ENCODE measurements at regions not wholly inside any gene's neighbourhood (a gene's known extent, or its start where the extent isn't known, plus 50 kb on each side); places are given as distances from the start of the nearest gene placed in this dataset.
"Not testable (repeated sequence)": the region's sequence is repeated elsewhere in the genome, so short reads cannot be mapped to it uniquely, and the experiment has no call there.

DNA sequence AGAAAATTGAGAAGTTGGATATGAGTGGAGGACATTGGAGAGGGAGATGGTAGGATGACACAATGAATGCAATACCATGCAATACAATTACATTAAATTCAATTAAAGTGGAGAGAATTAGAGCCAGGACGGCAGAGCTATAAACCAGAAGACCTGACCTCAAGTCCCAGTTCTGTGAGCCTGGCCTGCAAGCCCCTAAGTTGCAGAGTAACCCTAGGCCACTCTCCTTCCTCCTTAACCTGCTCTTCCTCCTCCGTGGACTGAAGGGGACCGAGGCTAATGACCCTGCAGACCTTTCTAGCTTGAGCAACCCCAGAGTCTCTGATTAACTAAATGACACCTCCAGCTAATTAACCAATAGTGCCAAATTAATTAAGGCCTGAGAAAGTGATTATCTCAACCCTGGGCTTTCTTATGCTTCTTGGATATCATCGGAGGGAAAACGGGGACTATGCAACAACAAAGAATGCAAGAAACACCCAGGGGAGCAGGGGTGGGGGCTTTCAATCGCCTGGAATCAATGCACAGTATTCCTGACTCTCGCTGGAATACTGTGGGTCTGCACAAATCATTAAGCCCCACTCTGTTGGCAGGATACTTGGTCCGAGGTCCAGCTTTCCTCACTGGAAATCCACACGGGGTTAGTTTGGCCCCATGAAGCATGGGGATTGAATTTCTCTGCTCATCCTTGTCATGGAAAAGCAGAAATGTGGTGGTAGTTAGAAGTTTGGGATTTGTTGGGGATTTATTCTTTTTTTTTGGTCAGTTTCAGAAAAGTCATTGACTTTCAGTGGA is 548.3 kb downstream of the MN1 start:
- no peak for DNase-seq (ENCODE audit: low read depth)

- DNase-seq (ENCODE audit: low read depth), result not testable (repeated sequence)
Measured at GRCh38 chr22:27254063-27254462, 547.5 kb downstream of the MN1 start.

GRCh38 chr22:27255580-27255979 is 546.0 kb downstream of the MN1 start:
- no peak for DNase-seq (ENCODE audit: low read depth)

DNA sequence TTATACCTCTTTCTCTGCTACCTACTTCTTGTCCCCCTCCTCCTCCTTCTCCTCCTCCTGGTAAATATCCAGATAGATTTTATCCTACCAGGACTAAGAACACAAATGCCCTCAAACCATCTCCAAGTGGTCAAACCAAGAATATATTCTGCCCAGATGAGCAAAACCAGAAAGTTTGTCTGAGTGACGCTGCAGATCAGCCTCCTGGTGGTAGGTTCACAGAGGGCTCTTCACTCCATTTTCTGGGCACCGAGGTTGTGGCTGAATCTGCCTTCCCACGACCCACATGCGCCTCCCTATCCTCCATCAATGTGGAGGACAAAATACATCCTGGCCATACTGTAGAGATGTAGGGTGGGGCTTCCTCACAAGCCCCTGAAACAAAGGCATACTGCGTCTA is 543.6 kb downstream of the MN1 start:
- no peak for DNase-seq (ENCODE audit: low read depth)

DNA sequence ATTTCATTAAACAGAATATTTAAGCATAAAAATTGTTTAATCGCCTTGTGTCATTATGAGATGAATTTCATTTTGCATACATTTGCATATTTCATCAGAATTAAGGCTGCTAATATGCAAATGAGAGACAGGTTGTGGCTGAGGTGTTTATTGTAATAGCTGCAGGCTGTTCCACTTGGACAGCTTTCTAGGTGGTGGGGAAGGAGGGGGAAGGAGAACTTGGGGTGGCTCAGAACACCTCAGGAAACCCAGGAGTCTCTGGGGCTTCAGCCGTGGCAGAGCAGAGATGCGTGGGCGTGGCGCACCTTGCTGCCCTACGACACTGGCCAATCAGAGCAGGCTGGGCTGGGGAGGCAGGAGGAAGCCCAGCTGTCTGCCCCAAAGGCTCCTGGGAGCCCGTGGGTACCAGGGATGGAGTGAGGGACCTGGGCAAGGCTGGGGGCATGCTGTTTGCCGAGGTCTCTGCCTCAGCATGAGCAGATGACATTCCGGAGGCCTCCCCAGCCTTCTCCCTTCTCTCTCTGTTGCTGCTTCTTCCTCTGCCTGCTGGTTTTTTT is 542.9 kb downstream of the MN1 start:
- no peak for DNase-seq (ENCODE audit: low read depth)

GRCh38 chr22:27259433-27259832 is 542.1 kb downstream of the MN1 start:
- DNase-seq (ENCODE audit: low read depth), result no peak

DNA sequence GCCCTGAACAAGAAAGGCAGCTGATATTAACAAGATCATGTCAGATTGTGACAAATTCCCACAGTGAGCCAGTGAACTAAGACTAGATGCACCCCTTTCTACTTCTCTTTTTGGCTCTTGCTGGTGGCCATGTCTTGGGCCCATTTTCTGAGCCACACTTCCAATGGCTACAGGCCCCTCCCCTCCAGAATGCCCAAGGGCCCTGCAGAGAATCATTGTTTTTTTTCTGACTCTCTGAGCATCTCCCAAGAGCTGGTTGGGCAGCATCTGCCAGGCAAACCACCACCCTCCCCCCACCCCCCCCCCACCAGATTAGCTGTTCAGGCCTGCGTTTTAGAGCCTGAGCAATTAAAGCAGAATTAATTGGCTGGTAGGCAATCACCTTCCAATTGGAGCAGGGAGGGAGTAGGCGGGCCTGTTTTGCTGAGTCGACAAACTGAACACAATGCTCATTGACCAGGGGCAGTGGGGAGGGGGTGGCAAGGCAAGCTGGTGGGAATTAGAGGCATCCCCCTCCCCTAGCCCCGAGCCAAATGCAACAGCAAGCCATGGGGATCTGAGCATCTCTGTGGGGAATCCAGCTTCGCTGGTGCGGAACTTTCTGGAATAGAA is 541.4 kb downstream of the MN1 start:
- DNase-seq (ENCODE audit: low read depth), result no peak

DNA sequence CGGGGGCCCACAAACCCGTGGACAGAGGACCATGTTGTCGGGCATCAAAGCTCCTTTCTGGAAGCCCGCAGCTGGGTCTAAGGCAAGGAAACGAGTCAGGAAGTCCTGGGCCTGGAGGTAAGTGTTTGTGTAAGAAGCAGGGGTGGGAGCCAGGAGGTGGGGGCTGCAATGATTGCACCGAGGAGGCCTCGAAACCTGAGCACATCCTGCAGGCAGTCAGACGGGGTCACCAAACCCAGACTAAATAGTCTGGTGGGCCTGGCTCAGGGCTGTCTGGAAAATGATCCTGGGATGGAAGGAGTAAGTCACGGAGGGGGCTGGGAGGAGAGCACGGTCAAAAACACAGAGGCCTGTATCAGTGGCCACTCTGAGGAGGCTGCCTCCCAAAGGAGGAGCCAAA is 539.2 kb downstream of the MN1 start:
- DNase-seq (ENCODE audit: low read depth), result no peak

DNA sequence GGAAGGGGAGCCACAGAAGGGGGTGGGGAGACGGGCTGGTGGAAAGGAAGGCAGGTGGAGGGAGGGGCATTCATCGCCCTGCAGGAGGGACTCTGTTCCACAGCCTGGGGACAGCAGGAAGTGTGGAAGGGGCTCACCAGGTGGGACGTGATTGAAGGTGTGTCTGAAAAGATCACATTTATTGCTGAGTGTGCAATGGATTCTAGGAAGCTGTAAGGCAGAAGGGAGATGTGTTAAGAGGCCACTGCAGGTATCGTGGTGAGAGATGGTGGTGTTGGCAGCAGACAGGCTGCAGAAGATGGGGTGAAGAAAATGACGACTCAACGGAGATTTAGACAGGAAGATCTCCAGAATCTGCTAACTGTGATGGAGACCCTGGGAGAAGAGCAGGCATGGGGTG is 537.4 kb downstream of the MN1 start:
- no peak for DNase-seq (ENCODE audit: low read depth)

DNA sequence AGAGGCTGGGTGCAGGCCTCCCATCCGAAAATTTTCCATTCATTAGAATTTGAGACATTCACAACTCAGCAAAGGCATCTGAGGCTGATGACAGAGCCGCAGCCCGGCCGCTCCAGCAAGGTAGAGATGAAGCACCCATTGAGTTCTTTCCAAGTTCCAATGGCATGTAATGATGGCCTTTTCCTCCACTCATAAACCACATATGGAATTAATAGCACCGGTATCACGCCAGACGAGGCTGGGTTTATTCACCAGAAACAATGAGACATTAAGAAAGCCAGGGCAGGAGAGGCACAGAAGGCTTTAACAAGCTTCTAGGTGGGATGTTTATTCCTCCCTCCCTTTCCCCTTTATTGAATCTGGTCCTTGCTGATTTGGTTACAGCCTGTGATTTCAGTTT is 534.4 kb downstream of the MN1 start:
- no peak for DNase-seq (ENCODE audit: low read depth)

DNA sequence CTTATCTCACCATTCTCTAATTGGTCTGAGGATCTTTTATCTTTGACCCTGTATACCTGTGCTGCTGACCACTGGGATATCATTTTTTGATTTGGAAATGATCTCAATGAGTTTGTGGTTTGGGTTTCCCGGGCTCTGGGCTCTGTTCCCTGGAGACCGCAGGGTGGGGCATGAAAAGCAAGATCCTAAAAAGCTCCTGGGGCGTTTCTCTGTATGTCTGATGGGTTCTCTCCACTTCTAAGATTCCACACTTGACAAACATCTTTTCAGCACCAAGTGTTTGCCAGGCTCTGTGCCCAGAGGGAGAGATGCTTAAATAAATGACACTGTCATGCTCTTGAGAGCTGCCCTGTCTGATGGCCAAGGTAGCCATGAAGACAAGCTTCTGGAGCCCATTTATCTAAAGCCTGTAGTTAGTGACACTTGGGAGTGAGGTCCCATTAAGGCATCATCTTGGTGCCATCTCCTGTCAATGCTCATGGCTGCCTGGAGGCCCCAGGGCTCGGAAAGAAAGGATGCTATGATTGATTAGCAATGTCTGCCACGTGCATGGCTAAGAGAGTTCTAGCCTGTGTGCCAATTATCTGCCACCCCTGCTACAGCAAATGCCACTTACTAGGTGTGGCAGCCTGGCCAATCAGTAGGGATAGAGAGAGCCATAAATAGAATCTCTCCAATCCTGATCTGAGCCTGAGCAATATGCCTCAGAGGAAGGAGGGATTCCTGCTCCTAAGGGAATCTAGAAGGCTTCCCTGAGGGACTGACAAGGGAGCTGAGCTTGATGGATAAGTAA is 531.6 kb downstream of the MN1 start:
- DNase-seq (ENCODE audit: low read depth), result no peak

DNA sequence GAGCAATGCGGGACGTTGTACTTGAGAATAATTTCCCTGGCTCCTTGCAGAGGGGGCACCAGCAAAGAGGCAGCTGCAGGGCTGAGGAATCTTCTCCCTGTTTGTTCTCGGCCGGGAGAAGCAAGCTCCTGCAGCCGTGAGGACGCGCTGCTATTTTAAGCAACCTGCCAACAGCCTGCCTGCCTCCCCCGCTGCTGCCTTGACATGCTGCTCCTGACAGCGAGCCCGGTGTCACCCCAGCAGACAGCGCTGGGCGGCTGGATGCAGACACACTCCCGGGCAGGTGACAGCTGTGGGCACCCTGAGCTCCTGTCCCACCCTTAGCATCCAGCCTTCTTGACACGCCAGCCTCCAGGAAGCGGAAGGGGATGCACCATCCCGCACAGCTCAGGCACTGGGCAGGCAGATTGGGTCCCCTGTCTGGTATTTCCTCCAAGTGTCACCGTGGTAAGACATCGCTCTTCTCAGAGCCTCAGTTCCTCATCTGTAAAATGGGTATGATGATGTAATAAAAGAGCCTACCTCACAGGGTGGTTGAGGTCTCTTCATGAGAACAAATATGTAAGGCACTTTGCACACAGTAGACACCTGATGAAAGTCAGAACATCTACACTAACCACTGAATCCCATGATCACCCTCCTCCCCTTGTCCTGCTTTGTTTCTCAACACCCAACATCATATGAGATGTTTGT is 530.6 kb downstream of the MN1 start:
- no peak for DNase-seq (ENCODE audit: low read depth)

- DNase-seq (ENCODE audit: low read depth), result no peak
Measured at GRCh38 chr22:27273436-27273835, 528.1 kb downstream of the MN1 start.

- no peak for DNase-seq (ENCODE audit: low read depth)
Measured at GRCh38 chr22:27273853-27274252, 527.7 kb downstream of the MN1 start.

GRCh38 chr22:27274770-27275449 is 526.6 kb downstream of the MN1 start:
- DNase-seq (ENCODE audit: low read depth), result no peak

GRCh38 chr22:27278946-27279345 is 522.6 kb downstream of the MN1 start:
- no peak for DNase-seq (ENCODE audit: low read depth)

- no peak for DNase-seq (ENCODE audit: low read depth)
Measured at GRCh38 chr22:27283240-27283639, 518.3 kb downstream of the MN1 start.

GRCh38 chr22:27283714-27284113 is 517.8 kb downstream of the MN1 start:
- no peak for DNase-seq (ENCODE audit: low read depth)

DNA sequence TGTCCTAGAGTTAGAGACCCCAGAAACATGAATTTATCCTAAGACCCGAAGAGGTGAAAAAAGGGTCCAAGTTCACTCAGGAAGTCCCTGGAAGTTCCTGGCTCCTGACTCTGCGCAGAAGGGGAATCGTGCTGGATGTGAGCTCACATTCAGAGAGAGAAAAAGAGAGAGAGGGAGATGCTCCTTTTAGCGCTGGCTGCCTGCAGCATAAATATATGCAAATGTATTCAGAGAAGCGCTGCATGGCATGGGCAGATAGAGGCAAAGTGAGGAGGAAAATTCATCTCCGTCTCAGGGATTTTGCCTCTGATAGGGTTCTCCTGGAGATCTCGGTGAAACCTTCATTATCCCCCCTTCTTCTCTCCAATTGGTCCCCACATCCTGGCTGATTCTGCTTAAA is 517.2 kb downstream of the MN1 start:
- DNase-seq (ENCODE audit: low read depth), result no peak

DNA sequence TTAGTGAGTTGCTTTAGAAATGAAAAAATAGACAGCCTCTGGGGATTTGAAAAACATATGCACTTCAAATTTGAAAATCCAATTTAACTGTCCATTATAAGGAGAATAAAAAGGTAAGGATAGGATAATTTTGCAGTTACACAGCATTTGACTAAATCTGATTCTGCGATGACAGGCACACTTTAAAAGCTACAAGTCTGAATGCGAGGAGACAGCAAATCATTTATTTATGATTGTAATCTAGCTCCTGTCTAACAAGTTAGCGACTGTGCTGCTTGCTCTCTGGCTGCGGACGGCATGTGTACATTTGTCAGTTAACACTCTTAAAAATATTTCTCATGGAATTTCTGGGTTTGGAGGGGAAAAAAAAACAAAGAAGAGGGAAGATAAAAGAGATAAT is 514.8 kb downstream of the MN1 start:
- no peak for DNase-seq (ENCODE audit: low read depth)

GRCh38 chr22:27292542-27293299 is 508.8 kb downstream of the MN1 start:
- no peak for DNase-seq (ENCODE audit: low read depth)

All from stimulated activated CD8-positive, alpha-beta memory T cell treated with anti-CD3 and anti-CD28 coated beads, Interleukin-7, amount 100 ng/mL, for 24 hours (primary cell).